ENCODE measurements at regions not wholly inside any gene's neighbourhood (a gene's known extent, or its start where the extent isn't known, plus 50 kb on each side); places are given as distances from the start of the nearest gene placed in this dataset.

DNA sequence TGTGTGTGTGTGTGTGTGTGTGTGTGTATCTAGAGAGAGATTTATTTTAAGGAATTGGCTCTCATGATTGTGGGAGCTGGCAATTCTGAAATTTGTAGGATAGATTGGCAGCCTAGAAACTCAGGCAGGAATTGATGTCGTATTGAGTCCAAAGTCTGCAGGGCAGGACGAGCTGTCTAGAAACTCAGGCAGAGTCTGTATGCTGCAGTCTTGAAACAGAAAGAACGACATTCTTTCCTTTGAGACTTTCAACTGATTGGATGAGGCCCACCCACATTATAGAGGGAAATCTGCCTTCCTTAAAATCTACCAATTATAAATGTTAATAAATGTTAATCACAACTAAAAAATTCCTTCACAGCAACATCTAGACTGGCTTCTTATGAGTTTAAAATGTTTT is 436.6 kb upstream of the FANCL start:
- DNase-seq (ENCODE audit: low read depth), result no peak

DNA sequence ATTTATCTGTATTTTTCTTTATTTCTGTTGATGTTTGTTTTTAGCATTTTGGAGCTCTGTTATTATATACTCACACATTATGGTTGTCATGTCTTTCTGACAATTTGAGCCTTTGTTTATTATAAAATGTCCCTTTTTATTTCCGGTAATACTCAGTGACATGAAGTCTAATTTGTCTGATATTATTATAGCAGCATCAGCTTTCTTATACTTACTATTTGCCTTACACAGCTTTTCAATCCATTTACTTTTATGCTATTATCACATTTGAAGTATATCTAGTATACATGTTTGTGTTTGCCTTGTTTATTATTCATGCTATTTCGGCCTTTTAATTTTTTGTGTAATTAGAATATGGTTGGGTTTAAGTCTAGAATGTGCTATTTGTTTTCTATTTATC is 430.6 kb upstream of the FANCL start:
- DNase-seq (ENCODE audit: low read depth), result no peak

DNA sequence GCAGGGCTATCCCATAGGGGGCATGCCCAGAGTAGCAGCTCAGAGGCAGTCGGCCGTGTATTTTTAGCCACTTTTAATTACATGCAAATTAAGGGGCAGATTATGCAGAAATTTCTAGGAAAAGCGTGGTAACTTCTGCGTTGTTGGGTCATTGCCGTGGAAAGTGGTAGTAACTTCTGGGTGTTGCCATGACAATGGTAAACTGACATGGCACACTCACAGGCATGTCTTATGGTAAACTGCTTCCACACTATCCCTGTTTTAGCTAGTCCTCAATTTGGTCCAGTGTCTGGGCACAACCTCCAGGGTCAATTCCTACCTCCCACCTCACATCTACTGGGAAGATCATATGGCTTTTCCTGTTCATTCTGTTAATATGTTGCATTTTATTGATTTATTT is 428.9 kb upstream of the FANCL start:
- no peak for DNase-seq (ENCODE audit: low read depth)

DNA sequence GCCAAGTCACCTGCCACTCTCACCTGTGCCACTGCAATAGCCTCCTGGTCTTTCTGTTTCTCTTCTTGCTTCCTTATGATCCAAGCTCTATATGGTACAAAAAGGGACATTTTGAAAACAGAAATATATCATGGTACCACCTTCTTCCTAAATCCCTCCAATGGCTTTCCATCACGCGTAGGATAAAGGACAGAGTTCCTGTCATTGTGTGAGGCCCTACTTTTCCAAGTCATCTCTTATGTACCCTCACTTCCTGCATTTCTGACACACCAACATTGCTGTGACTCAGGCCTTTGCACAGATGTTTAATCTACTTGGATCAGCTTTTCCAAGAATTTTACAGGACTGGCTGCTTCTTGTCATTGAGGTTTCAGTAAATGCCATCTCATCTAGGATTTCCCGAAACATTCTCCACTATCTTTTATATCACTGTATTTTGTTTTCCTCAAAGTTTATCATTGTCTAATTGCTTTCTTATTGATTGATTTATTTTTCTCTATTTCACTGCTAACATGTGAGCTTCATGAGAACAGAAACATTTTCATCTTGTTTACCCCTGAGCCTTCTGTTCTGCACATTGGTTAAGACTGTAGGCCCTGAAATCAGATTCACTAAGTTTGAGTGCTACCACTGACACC is 426.1 kb upstream of the FANCL start:
- DNase-seq (ENCODE audit: low read depth), result no peak

DNA sequence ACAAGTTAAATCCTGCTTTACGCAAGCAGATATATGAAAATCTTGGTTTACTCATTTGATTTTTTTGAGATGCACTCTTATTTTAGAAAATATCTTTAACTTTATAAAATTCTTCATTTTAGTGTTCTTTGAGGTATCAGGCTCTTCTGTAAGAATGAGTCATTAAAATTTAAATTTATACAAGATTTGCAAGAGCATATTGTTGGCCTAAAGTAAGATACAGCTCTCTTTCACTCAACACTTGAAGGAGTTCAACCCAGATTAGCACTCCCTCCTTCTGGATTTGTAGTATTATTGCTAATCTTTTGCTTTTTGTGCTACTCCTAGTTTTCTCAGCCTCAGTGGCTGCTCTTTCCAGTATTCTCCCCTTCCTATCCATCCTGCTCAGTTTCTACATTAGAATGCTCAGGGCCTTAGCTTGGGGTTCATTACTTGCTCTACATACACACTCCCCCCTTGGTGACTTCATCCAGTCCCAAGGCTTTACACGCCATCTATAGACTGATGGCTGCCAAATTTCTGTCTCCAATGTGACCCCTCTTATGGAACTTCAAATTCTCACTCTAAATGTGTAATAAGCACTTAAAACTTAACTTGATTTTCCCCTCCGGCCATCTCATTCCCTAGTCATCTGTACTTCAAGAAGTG is 425.3 kb upstream of the FANCL start:
- no peak for DNase-seq (ENCODE audit: low read depth)

DNA sequence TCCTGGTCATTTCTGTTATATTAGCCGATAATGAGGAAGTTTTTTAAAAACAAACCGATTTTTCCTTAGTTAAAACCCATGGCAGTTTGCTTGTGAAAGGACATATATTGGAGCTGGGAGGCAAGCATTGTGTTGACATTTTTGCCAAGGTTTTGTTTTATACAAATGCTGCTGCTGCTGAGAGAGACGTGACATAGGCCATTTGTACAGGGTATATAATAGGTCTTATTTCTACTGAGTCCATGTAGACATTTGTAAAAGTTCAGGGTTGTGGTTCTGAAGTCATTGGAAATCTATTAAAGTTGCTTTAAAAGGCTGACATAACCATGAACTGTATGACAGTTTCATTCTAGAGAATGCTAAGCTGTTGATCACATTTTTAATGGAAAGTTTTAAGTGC is 424.0 kb upstream of the FANCL start:
- no peak for DNase-seq (ENCODE audit: low read depth)

DNA sequence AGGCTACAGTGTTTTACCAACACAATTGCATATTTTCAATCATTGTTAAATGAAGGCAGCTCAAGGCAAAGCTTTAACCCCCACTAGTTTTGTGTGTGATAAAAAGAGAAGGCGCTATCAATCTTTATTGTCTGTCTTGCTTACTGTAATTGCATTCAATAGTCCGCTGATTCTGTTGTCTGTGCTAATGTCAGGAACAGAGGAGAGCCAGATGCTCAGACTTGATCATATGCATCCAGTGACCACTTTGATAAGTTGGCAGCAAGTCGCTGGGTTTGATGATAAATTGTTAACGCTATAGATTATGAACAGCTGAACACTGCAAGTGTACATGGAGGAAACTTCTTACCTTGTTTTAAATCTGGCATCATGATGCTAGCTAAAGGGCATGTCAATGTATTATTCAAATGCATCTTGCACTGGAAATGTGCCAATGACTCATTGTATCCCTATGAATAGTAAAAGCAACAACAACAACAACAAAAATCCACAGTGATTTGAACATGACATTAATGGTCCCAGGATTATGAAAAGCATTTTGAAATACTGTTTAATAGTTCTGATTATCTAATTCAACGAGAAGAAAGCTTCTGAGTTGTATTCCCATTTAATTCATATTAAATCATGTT is 423.5 kb upstream of the FANCL start:
- no peak for DNase-seq (ENCODE audit: low read depth)

DNA sequence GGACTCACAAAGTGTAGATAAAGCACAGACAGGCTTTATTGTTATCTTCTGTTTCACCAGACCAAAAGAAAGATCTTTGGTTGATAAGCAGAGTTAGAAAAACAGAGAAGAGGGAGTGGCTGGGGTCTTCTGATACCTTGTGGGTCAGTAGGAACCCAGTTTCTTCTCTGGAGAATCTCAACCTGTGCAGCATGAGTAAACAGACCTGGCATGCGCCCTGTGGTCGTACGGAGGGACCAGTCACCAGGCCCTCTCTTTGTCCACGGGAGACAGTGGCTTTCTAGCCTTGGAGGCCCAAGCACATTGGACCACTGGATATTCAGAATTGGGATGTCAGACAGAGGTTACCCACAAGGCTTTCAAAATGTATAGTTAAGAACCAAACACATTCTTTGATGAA is 418.9 kb upstream of the FANCL start:
- DNase-seq (ENCODE audit: low read depth), result no peak

DNA sequence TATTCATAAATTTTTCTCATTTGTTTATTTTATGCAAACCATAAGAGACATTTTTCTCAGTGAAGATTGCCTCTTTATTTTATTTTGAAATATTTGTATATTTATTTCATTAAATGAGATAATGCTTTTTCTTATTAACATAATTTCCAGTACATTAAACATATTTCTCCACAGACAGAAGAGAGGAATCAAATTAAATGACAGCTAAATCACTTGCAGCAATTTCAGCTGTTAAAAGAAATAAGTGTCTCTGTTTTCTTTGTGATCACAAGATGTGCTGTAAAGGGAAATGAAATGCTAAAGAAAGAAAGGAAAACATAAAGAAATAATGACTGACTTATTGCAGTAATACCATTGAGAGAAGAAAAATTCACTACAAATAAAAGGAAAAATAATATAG is 414.0 kb upstream of the FANCL start:
- DNase-seq (ENCODE audit: low read depth), result no peak

DNA sequence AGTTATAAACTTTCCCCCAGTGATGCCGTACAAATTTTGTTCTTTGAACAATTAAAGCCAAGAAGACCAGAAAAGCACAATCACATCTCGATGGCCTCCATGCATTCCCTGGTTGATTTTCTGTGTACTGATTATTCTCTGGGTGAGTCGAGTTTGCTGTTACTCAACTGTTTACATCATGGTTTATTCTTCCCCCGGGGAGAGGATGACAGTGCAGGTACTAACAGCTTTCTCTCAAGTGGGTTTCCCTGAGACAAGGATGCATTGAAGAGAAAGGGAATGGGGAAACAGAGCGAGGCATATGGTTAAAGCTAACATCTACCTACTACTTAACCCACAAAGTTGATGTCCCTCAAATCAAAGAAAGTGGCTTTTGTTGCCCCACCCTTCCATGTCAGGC is 410.8 kb upstream of the FANCL start:
- DNase-seq (ENCODE audit: low read depth), result no peak

DNA sequence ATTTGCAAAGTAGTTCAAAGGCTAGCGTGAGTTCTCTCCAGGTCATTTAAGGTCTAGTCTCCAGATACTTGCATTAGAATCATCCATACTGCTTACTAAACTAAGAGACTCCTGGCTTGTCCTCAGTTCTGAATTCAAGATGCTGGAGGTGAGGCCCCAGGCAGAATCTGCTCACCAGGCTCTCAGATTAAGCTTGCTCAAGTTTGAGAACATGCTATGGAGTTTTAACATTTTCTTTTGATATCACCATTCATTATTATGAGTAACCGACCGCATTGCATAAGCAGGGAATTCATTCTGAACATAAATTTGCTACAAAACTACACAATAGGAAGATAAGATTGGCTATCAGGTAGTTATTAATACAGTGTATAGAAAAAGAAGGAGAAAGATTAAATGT is 409.7 kb upstream of the FANCL start:
- DNase-seq (ENCODE audit: low read depth), result no peak

DNA sequence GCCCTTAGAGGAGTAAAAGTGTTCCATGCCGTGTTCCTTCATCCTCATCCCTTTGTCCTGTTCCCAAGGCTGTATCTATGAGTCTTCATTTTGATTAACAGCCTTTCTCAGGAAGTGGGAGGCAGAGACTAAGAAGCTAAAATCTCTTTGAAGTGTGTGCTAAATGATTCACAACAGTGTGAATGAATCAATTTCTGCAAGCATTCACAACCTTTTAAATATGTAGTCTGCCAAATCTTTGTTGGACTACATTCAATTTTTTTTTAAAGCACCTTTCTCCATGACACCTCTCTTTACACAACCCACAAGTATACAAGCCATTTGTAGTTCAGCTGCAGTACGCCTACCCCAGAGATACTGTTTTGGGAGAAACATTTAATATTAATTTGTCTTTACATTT is 408.6 kb upstream of the FANCL start:
- DNase-seq (ENCODE audit: low read depth), result no peak

DNA sequence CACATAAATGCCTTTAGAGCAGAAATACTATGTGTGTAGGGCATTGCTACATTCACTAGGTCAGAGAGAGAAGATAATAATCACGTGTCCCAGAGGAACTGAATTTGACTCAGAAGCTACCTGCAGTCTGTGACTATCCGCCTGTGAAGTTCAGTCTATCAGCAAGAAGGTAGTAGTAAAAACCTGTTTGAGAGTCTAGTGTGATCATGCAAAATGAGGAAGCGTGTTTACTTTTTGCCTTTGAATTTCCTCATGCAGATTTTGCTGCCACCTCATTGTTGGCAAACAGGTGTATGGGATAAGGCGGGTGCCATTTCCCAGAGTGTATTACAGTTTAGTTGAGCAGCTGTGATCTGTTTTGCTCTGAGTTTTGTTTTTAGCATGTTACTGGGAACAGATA is 403.9 kb upstream of the FANCL start:
- DNase-seq (ENCODE audit: low read depth), result no peak

DNA sequence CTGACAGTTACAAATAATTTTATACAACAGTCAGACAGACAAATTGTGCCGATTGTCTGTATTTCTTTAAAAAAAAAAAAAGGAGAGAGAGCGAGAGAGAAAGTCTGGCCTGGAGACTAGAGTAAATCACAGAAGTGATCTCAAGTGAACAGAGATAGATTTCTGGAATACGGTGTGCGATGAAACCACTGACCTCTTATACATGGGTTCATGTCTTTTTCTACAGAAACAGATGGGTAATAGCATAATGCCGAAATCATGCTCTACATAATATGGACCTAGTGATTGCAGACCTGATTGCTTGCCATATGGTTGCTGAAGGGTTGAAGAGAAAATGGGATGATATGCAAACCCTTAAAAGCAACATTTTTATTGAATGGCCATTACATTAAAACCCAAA is 403.3 kb upstream of the FANCL start:
- DNase-seq (ENCODE audit: low read depth), result no peak

DNA sequence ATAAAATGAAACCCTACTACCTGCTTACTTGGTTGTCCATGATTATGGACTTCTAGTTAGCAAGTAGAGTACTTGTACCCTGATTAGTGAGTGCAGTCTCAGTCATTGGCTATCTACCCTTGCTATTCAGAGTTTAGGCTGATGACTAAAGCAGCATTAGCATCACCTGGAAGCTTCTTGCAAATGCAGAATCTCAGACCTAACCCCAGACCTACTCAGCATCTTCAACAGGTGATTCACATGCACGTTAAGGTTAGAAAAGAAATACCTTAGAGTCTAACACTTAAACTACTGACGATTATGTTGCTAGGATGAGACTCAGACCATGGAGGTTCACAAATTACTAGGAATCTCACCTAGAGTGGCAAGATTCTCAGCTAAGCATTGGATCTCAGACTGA is 399.9 kb upstream of the FANCL start:
- DNase-seq (ENCODE audit: low read depth), result no peak

DNA sequence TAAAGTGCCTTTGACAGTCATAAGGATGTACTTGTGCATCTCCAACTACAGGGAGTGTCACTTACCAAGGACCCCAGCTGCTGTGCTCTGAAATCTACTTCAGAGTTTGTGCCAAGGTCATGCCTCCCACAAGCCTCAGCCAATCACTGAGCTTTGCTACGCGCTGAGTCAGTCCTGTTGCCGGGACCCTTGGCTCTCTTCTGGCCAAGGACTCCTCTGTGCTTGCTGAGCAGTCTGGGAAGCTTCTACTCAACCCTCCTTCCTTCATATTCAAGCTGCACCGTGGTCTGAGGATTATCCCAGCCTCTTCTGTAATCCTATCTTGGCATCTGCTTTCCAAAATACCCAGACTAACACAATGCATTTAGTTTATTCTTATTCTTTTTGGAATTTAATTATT is 398.9 kb upstream of the FANCL start:
- no peak for DNase-seq (ENCODE audit: low read depth)

DNA sequence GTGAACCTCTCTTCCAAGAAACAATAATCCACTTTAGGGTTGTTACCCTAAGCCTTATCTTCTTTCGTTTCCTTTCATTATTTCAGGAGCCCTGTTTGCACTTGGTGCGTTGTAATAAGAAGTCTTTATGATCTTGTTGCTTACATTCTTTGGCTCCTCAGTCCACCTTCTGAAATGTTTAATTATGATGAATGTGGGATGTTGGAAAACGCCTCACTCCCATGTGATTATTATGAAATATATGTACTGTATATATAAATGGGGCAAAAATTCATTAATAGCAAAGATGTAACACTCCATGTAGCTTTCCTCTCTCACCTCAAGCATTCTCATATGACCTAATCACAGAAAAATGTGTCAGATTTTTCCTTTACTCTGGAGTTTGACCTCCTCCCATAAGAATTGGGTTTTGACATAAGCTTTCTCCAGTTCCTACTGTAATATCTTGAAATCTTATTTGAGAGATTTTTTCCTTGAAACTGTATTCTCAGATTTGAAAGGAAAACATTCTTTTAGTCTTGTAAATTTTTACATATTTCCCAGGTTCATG is 397.2 kb upstream of the FANCL start:
- no peak for DNase-seq (ENCODE audit: low read depth)

DNA sequence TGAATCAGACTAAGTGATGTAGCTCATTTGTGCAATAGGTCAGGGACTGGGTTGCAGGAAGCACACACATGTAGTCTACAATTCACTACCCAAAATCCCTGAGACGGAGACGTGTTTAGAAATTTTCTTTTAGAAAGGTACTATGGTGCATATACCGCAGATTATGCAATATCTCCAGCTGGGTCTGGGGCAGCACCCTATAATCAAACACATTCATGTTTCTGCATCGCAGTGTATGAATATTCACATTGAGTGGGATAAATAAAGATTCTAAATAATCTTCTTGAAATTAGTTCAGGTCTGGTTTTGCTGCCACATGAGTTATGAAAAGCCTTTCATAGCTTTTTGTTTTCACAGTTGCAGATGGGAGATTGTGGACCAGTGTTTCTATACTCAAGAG is 395.7 kb upstream of the FANCL start:
- no peak for DNase-seq (ENCODE audit: low read depth)

DNA sequence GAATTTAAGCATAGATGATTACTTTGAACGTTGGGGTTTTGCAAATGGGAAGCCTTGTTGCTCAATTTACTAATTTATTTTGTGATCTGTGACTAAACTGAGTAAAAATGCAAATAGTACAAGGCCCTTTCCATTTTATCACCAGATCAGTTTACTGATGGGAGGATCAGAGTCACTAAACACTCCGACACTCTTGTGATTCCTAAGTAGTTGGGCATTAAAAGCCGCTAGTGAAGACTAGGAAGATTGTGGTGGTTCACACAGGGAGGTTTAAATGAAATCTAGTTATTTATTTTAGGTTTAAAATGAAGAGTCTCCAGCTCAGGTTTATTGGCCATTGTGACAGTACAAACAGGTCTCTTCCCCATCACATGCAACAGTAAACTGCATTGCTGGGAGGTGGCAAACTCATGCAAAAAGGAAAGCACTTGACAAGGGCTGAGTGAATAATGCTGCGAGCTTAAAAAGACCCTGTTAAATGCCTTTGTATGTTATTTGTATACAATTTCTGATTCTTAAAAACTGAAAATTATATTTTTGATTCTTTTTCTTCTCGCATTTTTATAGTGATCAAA is 394.8 kb upstream of the FANCL start:
- DNase-seq (ENCODE audit: low read depth), result no peak

DNA sequence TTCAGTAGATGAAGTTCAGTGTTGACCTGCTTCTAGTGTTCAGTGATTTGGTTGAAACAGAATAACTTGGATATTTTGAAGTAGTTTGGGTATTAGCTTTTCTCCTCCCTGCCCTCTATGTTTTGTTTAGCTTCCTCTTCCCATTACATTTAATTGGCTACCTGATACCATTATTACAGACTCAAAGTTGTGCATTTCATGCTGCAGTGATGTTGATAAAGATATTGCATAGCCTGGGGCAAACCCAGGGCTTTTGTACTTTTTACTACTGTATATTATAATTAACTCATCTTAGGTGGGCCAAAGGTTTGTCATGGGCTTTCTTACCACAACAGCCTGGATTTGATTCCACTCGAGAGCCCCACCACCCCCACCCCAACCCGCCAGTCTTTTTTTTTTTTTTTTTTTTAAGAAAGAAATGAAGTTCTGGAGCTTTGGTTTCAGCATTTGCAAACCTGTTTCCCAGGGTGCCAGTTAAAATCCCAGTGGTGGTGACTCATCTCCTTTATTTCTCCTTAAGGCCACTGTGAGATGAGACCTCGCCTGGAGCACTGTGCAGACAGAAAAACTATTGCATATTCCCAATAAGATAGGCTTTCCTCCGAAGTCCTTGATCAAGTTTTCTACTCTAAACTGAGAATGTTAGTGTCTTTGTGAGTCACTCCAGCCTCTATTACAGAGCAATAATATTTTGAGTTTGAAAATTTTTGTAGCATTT is 393.7 kb upstream of the FANCL start:
- no peak for DNase-seq (ENCODE audit: low read depth)

DNA sequence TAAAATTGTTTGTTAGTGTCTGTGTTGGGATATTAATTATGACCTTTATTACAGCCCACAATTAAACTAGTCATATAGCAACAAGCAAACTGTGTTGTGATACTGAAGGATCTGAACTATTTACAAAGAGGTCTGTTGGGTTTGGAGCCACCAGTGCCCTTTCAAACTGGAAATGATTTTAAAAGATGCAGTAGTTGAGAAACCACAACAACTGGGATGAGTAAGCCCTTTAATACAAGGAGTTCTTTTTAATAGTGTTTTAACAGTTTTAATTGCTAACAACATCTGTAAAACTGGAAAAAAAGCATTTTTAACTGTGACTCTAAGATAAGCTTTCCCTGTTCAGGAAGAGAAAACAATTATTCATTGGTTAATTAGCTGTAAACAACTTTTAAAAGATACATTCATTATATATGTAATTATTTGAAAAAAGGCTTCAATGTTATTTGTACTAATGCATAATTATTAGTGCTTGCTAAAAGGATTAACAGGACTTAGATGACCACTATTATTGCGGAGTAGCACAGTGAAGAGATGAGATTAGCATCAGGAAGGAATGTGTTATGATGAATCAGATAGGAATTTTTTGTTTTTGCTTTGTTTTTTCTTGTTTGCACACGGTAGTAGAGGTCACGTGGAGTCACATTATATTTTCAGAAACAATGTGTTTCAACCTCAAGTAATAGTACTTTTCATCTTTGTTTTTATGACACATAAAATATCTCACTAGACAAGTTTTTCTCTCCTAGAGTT is 392.7 kb upstream of the FANCL start:
- no peak for DNase-seq (ENCODE audit: low read depth)

DNA sequence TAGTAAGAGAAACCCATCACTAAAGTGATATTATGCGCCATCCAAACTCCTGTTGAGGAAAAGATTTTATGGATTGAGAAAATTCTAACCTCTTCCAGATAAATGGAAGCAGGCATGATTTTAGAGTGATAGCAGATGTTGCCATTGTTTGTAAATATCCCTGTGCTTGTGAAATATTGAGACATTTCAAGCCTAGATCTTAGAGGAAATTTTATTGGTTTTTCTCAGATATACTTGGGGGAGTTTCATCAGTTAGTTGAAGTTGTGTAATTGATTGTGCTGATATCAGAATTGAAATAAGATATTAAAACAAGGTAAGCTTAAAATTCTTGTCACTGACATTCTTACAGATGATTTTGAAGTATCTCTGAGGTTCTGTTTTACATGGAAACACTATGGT is 390.9 kb upstream of the FANCL start:
- DNase-seq (ENCODE audit: low read depth), result no peak
